ENCODE measurements at regions not wholly inside any gene's neighbourhood (a gene's known extent, or its start where the extent isn't known, plus 50 kb on each side); places are given as distances from the start of the nearest gene placed in this dataset.
"Not testable (repeated sequence)": the region's sequence is repeated elsewhere in the genome, so short reads cannot be mapped to it uniquely, and the experiment has no call there.

DNA sequence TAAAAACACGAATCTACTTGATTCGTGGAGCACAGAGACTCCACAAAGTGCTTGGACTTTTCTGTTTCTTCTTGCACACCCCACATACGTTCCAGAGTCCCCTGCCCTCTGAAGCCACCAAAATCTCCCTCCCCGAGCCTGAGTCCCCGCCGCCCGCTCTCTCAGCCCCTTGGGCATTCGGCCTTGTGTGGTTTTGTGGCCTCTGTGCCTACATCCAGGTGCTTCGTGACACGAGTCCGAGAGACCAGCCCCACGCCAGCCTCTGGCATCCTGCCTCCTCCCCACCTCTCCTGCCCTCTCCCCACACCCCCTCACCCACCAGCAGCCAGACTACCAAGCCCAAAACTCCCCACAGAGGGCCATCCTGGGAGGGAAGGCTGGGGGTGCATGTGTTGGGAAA, 87.8 kb upstream of the PPP1R26 start:
- DNase-seq, result no peak

DNA sequence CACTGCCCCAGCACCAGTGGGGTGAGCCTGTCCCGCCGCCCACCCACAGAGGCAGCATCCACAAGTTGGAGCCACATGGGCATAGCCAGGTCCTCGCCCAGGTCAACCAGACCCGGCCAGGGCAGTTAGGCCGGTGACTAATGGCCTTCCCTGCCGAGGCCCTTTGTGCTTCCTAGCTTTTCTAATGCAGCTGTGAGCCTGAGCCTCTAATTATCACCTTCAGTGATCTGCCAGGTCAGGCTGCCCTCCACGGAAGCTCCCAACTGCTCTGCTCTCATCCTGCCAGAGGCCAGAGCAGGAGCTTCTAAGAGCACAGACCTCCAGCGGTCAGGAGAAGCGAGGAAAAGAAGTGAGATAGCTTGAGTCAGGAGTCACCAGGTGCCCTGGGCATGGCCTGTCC, 87.1 kb upstream of the PPP1R26 start:
- no peak for DNase-seq

DNA sequence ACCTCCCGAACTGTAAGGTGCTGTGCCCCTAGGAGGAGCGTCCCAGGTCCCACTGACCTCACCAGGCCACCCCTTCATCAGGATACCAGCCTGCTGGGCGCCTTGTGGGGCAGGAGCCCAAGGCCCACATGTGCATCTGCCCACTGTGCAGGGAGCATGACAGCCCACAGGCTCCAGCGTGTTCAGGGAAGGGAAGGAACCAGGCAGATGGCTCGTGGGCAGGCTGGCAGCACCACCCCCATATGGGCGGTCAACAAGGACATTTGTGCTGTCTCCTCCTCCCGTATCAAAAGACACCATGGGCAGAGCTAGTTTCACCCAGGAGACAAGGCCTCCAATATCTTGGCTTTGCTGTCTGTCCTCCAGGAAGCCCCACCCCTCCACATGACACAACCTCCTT, 85.5 kb upstream of the PPP1R26 start:
- no peak for DNase-seq

DNA sequence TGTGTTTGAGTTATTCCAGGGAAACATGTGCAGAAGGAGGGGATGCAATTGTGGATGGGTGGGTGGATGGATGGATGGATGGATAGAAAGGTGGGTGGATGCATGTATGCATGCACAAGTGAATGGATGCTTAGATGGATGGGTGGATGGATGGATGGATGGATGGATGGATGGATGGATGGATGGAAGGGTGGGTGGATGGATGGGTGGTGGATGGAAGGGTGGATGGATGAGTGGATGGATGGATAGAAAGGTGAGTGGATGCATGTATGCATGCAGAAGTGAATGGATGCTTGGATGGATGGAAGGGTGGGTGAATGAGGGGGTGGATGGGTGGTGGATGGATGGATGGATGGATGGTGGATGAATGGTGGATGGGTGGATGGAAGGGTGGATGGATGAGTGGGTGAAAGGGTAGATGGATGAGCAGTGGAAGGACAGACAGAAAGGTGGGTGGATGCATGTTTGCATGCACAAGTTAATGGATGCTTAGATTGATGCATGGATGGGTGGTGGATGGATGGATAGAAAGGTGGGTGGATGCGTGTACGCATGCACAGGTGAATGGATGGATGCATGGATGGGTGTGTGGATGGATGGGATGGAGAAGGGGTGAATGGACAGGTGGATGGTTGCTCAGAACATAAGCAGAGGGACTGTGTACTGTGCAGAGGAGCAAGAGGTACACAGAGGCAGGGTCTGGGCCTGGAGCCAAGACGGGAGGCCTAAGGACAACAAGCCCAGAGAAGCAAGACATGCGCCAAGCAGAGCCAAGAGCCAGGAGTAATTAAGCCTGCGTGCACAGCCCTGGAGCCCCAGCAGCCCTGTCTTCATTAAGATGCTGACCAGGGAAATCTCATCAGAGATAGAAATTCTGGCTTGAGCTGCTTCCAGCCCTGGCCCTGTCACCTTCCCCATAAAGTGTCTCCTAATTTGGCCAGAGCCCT, 84.6 kb upstream of the PPP1R26 start:
- DNase-seq, result no peak

- no peak for DNase-seq
These were observed 82.4 kb upstream of the PPP1R26 start for GRCh38 chr9:135397142-135397541.

GRCh38 chr9:135399000-135399649, 80.5 kb upstream of the PPP1R26 start:
- no peak for DNase-seq

- DNase-seq, result no peak
These were observed 79.1 kb upstream of the PPP1R26 start for GRCh38 chr9:135400496-135400895.

DNA sequence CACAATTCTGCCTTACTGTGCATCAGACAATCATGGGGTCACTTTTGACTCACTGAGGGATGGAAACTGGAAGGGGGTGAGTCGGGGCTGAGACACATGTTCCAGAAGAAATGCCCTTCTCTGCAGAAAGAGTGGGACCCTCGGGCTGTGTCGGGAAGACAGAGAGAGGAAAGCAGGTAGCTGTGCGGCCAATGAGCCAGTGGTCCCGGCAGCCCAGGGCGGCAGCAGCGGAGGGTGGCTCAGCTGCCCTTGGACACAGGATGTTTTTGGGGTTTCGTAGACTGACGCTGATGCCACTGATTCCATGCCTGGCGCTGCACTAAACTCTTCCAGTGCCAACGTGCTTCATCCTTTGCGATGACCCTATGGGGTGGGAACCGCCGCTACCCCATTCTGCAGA, 78.4 kb upstream of the PPP1R26 start:
- no peak for DNase-seq

DNA sequence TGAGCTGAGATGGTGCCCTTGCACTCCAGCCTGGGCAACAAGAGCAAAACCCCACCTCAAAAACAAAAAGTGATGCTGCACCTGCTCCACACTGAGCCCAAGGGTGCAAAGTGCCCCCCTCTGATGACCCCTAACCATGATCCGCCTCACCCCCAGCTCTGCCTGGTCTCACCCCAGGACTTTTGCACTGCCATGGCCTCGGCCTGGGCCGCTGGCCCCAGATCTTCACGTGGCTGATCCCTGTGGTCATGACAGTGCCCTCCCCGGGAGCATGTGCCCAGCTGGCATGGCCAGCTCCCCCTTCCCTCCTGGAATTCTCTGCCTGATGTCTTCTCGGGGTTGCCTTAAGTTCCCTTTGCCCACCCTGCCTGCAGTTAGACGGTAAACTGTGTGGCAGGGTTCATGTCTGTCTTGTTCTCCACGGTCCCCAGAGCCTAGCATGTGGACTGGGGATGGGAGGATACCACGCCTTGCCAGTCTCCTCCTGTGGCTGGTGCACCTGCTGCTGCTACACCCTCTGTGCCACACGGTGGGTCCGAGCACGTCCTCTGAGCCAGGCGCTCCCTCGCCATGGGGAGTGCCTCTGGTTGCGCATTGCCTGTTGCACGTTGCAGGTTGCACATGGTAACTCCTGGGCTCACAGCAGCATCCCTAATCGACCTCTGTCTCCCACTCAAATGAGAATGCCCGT, 77.4 kb upstream of the PPP1R26 start:
- DNase-seq, result no peak

DNA sequence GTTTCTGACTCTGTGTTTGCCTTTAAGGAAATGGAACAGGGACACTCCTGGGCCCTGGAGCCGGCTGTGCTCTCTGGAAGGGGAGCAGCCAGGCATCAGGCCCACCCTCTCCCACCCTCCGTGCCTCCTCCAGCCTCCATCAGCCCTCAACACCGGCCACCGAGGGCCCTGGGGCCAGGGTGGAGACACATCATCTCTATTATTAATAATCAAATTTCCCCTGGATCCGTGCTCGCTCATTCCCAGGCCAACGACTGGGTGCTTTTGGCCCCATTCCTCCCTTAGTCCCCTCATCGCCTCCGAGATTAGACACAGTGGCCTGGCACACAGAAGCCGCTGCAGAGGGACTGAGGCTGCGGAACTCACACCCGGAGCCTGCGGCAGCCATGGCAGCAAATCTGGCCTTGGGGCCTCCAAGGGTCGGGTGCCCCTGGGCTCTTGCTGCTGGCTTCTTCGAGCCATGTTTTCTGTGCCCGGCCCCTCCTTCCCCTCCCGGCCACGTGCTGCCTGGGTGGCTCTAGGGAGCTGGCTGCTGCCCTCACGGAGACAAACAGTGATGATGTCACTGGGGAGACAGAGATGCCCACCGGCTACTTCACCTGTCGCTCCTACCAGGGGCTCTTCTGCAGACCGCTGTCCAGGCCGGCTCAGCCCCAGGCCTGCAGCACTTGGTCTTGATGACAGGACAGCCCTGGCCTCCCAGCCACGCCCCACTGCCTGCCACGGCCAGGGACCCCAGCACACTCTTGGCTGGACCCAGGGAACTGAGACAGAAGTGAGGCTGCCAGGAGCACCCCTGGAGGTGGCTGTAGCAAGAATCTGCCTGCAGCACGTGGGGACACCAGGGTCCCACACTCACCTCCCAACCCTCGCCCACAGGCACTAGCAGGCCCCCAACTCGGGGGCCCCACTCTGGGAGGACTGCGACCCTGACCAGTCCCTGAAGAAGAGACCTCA, 76.6 kb upstream of the PPP1R26 start:
- no peak for DNase-seq

DNA sequence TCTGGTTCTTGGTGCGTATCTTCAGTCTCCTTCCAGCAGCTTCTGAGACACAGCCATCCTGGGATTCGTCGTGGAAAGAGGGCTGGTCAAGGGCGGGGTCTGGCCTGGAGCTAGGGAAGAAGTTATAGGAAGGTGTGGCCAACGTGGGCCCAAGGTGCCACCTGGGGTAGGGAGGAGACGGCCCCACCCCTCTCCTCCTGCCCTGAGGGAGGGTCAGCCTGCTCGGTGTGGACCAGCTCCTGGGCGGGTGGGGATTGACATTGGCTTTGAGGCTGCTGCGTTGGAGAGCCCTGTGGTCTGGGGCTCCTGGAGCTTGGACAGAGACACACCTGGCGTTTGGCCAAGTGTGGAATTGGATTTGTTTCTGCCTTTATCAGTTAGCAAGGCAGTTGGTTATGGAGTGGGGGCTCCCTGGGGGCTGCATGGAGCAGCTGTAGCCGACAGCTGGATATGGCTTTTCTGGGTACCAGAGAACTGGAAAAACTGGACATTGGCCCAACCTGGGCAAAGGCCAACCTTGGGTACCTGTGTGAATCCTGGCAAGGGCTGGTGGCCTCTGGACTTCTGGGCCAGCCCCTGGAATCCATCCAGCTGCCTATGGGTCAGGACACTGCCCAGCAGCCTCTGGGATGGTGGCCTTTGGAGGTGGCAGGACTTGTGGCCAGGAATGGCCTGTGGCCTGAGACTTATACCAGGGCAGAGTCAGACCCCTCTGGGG, 75.7 kb upstream of the PPP1R26 start:
- DNase-seq, result no peak

GRCh38 chr9:135404451-135405144, 75.0 kb upstream of the PPP1R26 start:
- no peak for DNase-seq

DNA sequence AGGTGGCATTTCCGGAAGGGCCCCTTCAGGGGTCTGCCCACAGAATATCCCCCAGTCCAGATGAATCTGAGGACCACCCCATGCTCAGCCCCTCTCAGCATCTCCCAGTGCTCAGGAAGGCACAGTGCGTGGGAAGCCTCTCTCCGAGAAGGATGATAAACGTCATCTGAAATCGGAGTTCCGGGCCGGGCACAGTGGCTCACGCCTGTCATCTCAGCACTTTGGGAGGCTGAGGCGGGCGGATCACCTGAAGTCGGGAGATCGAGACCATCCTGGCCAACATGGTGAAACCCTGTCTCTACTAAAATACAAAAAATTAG, 74.5 kb upstream of the PPP1R26 start:
- not testable (repeated sequence) for DNase-seq

DNA sequence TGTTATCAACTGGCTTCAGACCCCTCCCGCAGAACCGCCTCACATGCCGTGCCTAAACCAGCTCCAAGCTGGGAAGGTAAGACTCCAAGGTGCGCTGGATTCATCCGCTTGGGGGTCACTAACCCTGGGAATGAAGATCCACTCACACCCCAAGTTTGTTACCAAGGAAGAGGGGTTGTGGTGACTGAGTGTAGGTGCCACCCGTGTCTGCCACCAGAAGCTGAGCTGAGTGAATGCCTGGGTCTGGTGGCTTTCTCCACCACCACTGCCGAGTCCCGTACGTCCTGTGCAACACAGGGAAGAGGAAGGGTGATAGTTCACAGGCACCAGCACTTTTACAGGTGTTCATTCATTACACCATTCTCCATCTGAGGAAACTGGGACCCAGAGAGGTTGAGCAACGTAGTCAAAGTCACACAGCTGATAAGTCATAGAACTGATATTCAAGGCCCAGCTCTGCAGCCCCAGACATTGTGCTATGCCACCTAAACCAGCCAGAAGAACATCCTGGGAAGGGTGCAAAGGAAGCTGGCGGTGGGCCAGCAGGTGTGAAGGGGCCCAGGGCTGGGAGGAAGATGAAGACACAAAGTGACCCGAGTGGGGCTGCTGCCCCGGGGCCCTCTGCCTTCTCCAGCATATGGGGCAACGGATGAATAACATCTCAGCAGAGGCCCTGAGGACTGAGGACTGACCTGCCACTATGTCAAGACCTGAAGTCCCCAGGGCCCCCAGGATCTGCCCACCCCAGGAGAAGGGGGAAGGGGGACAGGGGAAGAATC, 70.9 kb upstream of the PPP1R26 start:
- DNase-seq, result no peak

DNA sequence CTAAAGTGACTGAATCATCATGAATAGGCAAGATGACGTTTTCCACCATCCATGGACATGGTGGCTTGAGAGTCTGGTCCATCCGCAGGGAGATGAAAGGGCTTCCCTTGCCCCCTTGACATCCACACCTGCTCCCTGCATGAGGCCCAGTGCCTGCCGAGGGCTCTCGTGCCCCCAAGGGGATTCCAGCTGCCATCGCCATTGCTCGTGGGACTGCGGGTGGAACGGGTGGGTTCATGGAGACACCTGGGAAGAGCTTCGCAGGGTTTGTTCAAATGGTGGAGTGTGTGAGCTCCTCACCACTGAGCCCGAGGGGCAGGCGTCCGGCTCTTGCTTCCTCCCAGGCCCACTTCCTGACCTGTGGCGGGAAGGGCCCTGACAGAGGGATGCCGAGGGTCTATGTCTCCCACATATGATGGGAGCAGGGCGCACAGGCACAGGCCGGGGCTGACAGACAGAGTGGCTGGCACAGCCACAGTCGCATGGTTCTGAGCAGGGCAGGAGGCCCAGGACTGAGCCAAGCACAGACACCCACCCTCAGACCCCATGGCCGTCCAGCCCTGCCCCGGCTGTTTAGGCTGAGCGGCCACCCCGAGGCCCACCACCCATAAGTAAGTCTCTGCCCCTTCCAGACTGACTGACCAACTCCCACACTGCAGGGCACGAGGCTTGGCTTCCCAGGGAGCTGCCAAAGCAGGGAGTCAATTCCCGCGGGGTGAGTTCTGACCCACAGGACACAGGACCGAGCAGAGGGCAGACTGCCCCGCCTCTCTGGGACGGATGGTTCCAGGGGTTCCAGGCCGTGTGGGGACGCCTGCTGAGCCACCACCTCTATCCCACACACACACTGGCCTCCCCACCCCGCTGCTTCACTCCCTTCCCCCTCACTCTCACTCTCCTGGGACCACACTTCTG, 70.0 kb upstream of the PPP1R26 start:
- DNase-seq, result no peak

DNA sequence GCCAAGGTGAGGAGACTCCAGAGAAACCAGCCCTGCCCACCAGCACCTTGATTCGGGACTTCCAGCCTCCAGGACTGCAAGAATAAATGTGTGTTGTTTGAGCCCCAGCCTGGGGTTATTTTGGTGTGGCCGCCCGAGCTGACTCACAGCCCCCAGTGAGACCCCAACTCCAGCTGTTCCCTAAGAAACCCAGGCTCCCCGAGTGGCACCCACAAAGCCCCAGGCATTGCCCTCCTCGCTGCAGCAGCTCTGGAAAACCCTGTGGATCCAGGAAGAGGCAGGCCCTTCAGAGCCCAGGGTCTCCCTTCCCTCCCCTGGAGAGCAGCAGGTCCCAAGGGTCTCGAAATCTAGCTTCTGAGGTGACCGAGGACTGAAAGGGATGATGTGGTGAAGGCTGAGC, 69.2 kb upstream of the PPP1R26 start:
- no peak for DNase-seq

DNA sequence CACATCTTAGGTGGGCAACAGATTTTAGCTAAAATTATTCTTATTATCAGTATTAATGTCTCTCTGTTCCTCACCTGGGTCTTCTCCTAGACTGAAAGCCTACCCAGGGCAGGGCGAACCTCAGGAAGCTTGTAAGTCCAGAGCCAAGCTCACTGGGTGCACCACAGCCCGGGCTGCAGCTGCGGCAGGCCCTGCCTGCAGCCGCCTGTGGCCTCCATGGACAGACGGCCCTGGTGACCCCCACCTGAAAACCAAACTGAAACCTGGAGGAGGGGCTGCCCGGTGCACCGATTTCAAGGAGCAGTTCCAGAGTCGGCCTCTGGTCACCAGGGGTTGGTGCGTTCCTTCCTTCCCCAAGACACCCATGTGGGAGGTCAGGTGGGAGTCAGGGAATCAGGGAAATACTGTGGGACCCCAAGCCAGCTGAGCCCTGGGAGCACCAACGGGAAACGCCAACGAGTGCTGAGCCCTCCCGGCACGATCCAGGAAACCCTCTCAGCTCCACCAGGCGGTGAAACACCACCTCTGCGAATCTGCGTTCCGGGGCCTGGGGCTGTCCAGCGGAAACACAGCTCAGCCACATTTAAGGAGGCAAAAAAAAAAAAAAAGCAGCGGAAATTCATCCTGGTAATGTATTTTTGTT, 68.6 kb upstream of the PPP1R26 start:
- no peak for DNase-seq

DNA sequence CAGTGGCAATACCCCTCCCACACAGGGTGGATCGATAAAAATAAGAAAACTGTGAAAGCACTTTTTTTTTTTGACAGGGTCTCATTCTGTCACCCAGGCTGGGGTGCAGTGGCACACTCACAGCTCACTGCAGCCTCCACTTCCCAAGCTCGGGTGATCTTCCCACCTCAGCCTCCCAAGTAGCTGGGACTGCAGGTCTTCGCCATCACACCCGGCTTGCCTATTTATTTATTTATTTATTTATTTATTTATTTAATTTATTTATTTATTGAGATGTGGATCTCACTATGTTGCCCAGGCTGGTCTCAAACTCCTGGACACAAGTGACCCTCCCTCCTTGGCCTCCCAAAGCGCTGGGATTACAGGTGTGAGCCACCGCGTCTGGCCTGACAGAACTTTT, 68.0 kb upstream of the PPP1R26 start:
- DNase-seq, result not testable (repeated sequence)
